SK-N-SH (cell line): ENCODE measurements at regions not wholly inside any gene's neighbourhood (a gene's known extent, or its start where the extent isn't known, plus 50 kb on each side); places are given as distances from the start of the nearest gene placed in this dataset.

Experiments
- CTCF ChIA-PET: fragments of 300-600, 350-600 bp; formaldehyde crosslinking; extraction: SDS; loops from one replicate; lab custom pipeline; 2021; lab: Yijun Ruan, JAX
- POLR2A ChIA-PET: fragments of 350-600 bp; sonication (Branson Sonifier 250); formaldehyde crosslinking; extraction: SDS; loops from one replicate; lab custom pipeline; 2020; ENCODE audit warnings: antibody characterized with exemption, inconsistent platforms; lab: Yijun Ruan, JAX
- DNase-seq: peaks from one replicate; pipeline ENCODE4 v3.0.0; 2012
- H2AFZ ChIP-seq: fragments of 200-600 bp; sonication (generic); 2 replicates; pipeline ENCODE4 v1.8.1; 2016; ENCODE audit warnings: antibody characterized with exemption, mild to moderate bottlenecking, low read depth
- H3F3A ChIP-seq: fragments of 200-600 bp; sonication (generic); replicated peaks from 2 replicates; pipeline ENCODE3; 2016; ENCODE audit warnings: antibody characterized with exemption, mild to moderate bottlenecking; ENCODE audit not compliant: insufficient read depth
- H3K27ac ChIP-seq, 2 experiments: fragments of 200-500 bp in 1 of 2; fragments of 200-600 bp in 1 of 2; sonication (Bioruptor generic) in 1 of 2; sonication (generic), shearing (Covaris generic) in 1 of 2; 2 replicates each; pipeline versions ENCODE4 v1.5.1 to v1.6.1; 2014 to 2016; ENCODE audit warnings: low read depth in 2 of 2, inconsistent platforms in 1 of 2, low read length in 1 of 2, mild to moderate bottlenecking in 1 of 2, mixed read lengths in 1 of 2
- H3K27me3 ChIP-seq: fragments of 200-600 bp; sonication (generic), shearing (Covaris generic); 2 replicates; pipeline ENCODE4 v1.6.1; 2016; ENCODE audit warnings: mixed run types; ENCODE audit not compliant: insufficient read depth
- H3K36me3 ChIP-seq, 2 experiments: fragments of 200-500 bp in 1 of 2; fragments of 200-600 bp in 1 of 2; sonication (Bioruptor generic) in 1 of 2; sonication (generic) in 1 of 2; replicated peaks in 1 of 2; 2 replicates each; pipeline versions ENCODE3 to v1.5.1; 2014 to 2016; ENCODE audit warnings: low read length in 1 of 2, mild to moderate bottlenecking in 1 of 2; ENCODE audit not compliant: insufficient read depth in 2 of 2, control insufficient read depth in 1 of 2
- H3K4me1 ChIP-seq, 2 experiments: fragments of 200-500 bp in 1 of 2; fragments of 200-600 bp in 1 of 2; sonication (Bioruptor generic) in 1 of 2; sonication (generic), shearing (Covaris generic) in 1 of 2; 2 replicates each; pipeline versions ENCODE4 v1.5.1 to v1.6.1; 2014 to 2016; ENCODE audit warnings: low read depth in 1 of 2, low read length in 1 of 2, mixed run types in 1 of 2; ENCODE audit not compliant: insufficient read depth in 2 of 2, control insufficient read depth in 1 of 2
- H3K4me2 ChIP-seq: fragments of 200-600 bp; sonication (generic), shearing (Covaris generic); 2 replicates; pipeline ENCODE4 v1.6.1; 2017; ENCODE audit warnings: mixed run types
- H3K4me3 ChIP-seq, 2 experiments: fragments of 200-500 bp in 1 of 2; fragments of 200-600 bp in 1 of 2; sonication (Bioruptor generic) in 1 of 2; sonication (generic), shearing (Covaris generic) in 1 of 2; 2 replicates each; pipeline versions ENCODE4 v1.5.1 to v1.8.1; 2014 to 2016; ENCODE audit warnings: low read depth in 2 of 2, inconsistent platforms in 1 of 2, low read length in 1 of 2, mild to moderate bottlenecking in 1 of 2, mixed read lengths in 1 of 2, moderate library complexity in 1 of 2
- H3K79me2 ChIP-seq: fragments of 200-600 bp; sonication (generic); 2 replicates; pipeline ENCODE4 v1.8.1; 2017; ENCODE audit warnings: mild to moderate bottlenecking; ENCODE audit not compliant: insufficient read depth
- H3K9ac ChIP-seq: fragments of 200-600 bp; sonication (generic); 2 replicates; pipeline ENCODE4 v1.6.1; 2017; ENCODE audit warnings: mixed run types
- H3K9me2 ChIP-seq: fragments of 200-600 bp; sonication (generic); 2 replicates; pipeline ENCODE4 v1.6.1; 2017; ENCODE audit warnings: mixed run types
- H3K9me3 ChIP-seq: fragments of 200-600 bp; sonication (generic); 2 replicates; pipeline ENCODE4 v1.6.1; 2017; ENCODE audit warnings: mixed run types, mild to moderate bottlenecking, moderate library complexity
- H4K20me1 ChIP-seq: fragments of 200-600 bp; sonication (generic); 2 replicates; pipeline ENCODE4 v1.6.1; 2017; ENCODE audit warnings: mild to moderate bottlenecking, mixed run types; ENCODE audit not compliant: insufficient read depth
- ELF1 ChIP-seq: IDR thresholded peaks from 2 replicates; pipeline ENCODE4 v1.4.0; 2012
- EP300 ChIP-seq, 2 experiments: IDR thresholded peaks; 2 replicates each; pipeline versions ENCODE4 v1.4.0 to v1.6.1; 2012; ENCODE audit warnings: borderline replicate concordance in 1 of 2, low read depth in 1 of 2, low read length in 1 of 2
- FOSL2 ChIP-seq: IDR thresholded peaks from 2 replicates; pipeline ENCODE4 v1.4.0; 2012; ENCODE audit warnings: low read depth, mild to moderate bottlenecking, moderate library complexity, borderline replicate concordance
- FOXM1 ChIP-seq: IDR thresholded peaks from 2 replicates; pipeline ENCODE4 v1.4.0; 2012; ENCODE audit warnings: low read depth, mild to moderate bottlenecking
- GATA2 ChIP-seq: sonication (generic); formaldehyde crosslinking; IDR thresholded peaks from 2 replicates; pipeline ENCODE4 v1.5.0; 2020; ENCODE audit warnings: mild to moderate bottlenecking, missing genetic modification reagents
- JUND ChIP-seq: IDR thresholded peaks from 2 replicates; pipeline ENCODE4 v1.4.0; 2012
- MAX ChIP-seq: IDR thresholded peaks from 2 replicates; pipeline ENCODE4 v1.4.0; 2012; ENCODE audit warnings: low read depth
- NFIC ChIP-seq: IDR thresholded peaks from 2 replicates; pipeline ENCODE4 v1.4.0; 2012; ENCODE audit warnings: borderline replicate concordance
- NRF1 ChIP-seq: IDR thresholded peaks from 2 replicates; pipeline ENCODE4 v1.6.1; 2012; ENCODE audit warnings: low read depth, mild to moderate bottlenecking, low read length
- PBX3 ChIP-seq: IDR thresholded peaks from 2 replicates; pipeline ENCODE4; 2012
- POLR2AphosphoS5 ChIP-seq: IDR thresholded peaks from 2 replicates; pipeline ENCODE4 v1.6.1; 2012; ENCODE audit warnings: low read depth, low read length
- RAD21 ChIP-seq: IDR thresholded peaks from 2 replicates; pipeline ENCODE4 v1.6.1; 2012; ENCODE audit warnings: mild to moderate bottlenecking, low read length
- RCOR1 ChIP-seq: fragments of 150-350 bp; IDR thresholded peaks from 2 replicates; pipeline ENCODE4 v1.6.1; 2017; ENCODE audit warnings: antibody characterized with exemption, low read length
- RFX5 ChIP-seq: IDR thresholded peaks from 2 replicates; pipeline ENCODE4 v1.6.1; 2012; ENCODE audit warnings: mild to moderate bottlenecking, improper control_type of control experiment, low read length
- SIN3A ChIP-seq: IDR thresholded peaks from 2 replicates; pipeline ENCODE4 v1.6.1; 2012; ENCODE audit warnings: low read depth, mild to moderate bottlenecking, low read length, moderate library complexity, borderline replicate concordance
- SMC3 ChIP-seq: IDR thresholded peaks from 2 replicates; pipeline ENCODE4 v1.6.1; 2012; ENCODE audit warnings: low read depth, low read length, improper control_type of control experiment
- USF2 ChIP-seq: fragments of 150-350 bp; IDR thresholded peaks from 2 replicates; pipeline ENCODE4 v1.6.1; 2017; ENCODE audit warnings: antibody characterized with exemption, low read length, low read depth, borderline replicate concordance
- ZBTB33 ChIP-seq: IDR thresholded peaks from 2 replicates; pipeline ENCODE4 v1.4.0; 2012; ENCODE audit warnings: low read depth, borderline replicate concordance
- WGBS: methylation state at CpG from one replicate; pipeline ENCODE4 v1.1.6; 2017; ENCODE audit warnings: low lambda C conversion rate; 5-methylcytosine and 5-hydroxymethylcytosine counted together
- TF ChIP-seq, protein P1 (sequence below): IDR thresholded peaks from 2 replicates; pipeline ENCODE4 v1.4.0; 2012; ENCODE audit warnings: low read depth, borderline replicate concordance
- TF ChIP-seq, protein P2 (sequence below): fragments of 200-600 bp; sonication (generic); IDR thresholded peaks from 2 replicates; pipeline ENCODE4 v1.6.1; 2017; ENCODE audit warnings: antibody characterized with exemption, mild to moderate bottlenecking, moderate library complexity

DNA sequence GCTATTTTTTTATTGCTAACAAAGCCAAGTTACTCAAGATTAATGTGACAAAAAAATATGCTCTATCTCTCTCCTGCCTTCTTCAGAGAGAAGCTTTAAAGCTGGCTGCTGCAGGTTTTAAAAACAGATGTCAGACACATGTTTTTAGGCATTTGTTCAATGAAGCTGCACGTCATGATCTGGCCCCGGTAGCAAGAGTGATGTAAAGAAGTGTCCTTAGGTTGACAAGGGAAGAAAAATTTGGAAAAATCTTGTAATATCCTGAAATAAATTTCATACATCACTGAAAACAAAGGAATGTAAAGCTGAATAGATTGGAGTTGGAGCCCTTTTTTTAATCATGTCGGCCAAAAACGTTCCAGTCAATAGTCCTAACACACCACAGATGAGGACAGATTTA is 531.4 kb upstream of the NBEA start:
- Histone ChIP-seq H2AFZ (no peak overlapping the region; the same call in 1 of the 2 replicates), H3K4me2 (no peak overlapping the region), H3K4me1 (peaks cover 11 to 16% of the 10 kb centered on the region in 2 experiments), H3F3A (peaks cover 17% of the 10 kb centered on the region), H3K9me2 (no peaks in the 10 kb centered on the region), H4K20me1 (no peaks in the 10 kb centered on the region), H3K36me3 (no peaks in the 10 kb centered on the region), H3K27me3 (no peaks in the 10 kb centered on the region), H3K9ac (no peak overlapping the region), H3K27ac (peak overlapping the region in 1 of 2 experiments; percentile 72; a peak in 2 of 4 replicates), H3K9me3 (no peaks in the 10 kb centered on the region), H3K79me2 (no peaks in the 10 kb centered on the region), H3K4me3 (no peak overlapping the region)
- DNase-seq: no peak
- no peak for TF ChIP-seq SIN3A
- TF ChIP-seq, protein P1, sequence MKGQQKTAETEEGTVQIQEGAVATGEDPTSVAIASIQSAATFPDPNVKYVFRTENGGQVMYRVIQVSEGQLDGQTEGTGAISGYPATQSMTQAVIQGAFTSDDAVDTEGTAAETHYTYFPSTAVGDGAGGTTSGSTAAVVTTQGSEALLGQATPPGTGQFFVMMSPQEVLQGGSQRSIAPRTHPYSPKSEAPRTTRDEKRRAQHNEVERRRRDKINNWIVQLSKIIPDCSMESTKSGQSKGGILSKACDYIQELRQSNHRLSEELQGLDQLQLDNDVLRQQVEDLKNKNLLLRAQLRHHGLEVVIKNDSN: no peak
- no peak for TF ChIP-seq GATA2
- no peak for TF ChIP-seq SMC3
- TF ChIP-seq MAX: no peak
- TF ChIP-seq PBX3: no peak
- TF ChIP-seq FOSL2: no peak
- TF ChIP-seq JUND: no peak
- no peak for TF ChIP-seq RFX5
- no peak for TF ChIP-seq ELF1
- TF ChIP-seq RCOR1: no peak
- no peak for TF ChIP-seq EP300 (IDR thresholded peaks at IDR 0.05; ENCODE audit: borderline replicate concordance in 1 of 2, low read depth in 1 of 2, low read length in 1 of 2)
- TF ChIP-seq ZBTB33: no peak
- TF ChIP-seq FOXM1: no peak
- TF ChIP-seq USF2: no peak
- TF ChIP-seq RAD21: no peak
- TF ChIP-seq NFIC: no peak
- TF ChIP-seq, protein P2, sequence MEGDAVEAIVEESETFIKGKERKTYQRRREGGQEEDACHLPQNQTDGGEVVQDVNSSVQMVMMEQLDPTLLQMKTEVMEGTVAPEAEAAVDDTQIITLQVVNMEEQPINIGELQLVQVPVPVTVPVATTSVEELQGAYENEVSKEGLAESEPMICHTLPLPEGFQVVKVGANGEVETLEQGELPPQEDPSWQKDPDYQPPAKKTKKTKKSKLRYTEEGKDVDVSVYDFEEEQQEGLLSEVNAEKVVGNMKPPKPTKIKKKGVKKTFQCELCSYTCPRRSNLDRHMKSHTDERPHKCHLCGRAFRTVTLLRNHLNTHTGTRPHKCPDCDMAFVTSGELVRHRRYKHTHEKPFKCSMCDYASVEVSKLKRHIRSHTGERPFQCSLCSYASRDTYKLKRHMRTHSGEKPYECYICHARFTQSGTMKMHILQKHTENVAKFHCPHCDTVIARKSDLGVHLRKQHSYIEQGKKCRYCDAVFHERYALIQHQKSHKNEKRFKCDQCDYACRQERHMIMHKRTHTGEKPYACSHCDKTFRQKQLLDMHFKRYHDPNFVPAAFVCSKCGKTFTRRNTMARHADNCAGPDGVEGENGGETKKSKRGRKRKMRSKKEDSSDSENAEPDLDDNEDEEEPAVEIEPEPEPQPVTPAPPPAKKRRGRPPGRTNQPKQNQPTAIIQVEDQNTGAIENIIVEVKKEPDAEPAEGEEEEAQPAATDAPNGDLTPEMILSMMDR: no peak
- TF ChIP-seq POLR2AphosphoS5: no peak
- TF ChIP-seq NRF1: no peak
- WGBS: 76% methylated on average over 4 of the region's 4 CpGs
- ChIA-PET CTCF (interaction anchor here (1.0 to 1.2 kb wide), 2 partner anchors 12 to 21 kb away, joined by 3 read pairs; no protein-coding TSS in a partner anchor), POLR2A (no interaction called here)
